HEK293 (cell line): ENCODE measurements at regions not wholly inside any gene's neighbourhood (a gene's known extent, or its start where the extent isn't known, plus 50 kb on each side); places are given as distances from the start of the nearest gene placed in this dataset.

Source experiments
- CTCF ChIA-PET: fragments of 350-600 bp; formaldehyde crosslinking; extraction: SDS; loops from one replicate; lab custom pipeline; 2021; ENCODE audit warnings: antibody characterized with exemption; lab: Yijun Ruan, JAX
- POLR2A ChIA-PET: fragments of 300-600 bp; formaldehyde crosslinking; extraction: SDS; loops from one replicate; lab custom pipeline; 2020; ENCODE audit warnings: antibody characterized with exemption, inconsistent platforms; lab: Yijun Ruan, JAX
- H3K27ac ChIP-seq: fragments of 200-500 bp; sonication (Bioruptor generic); 2 replicates; pipeline ENCODE4 v1.5.1; 2014; ENCODE audit warnings: low read depth, low read length, control low read depth, inconsistent platforms; ENCODE audit errors: extremely low read depth
- H3K36me3 ChIP-seq, 2 experiments: fragments of 200-500 bp in 1 of 2; sonication (Bioruptor generic) in 1 of 2; 1 replicate in 1 of 2; 2 replicates in 1 of 2; pipeline ENCODE4 v1.5.1; 2014 to 2017; ENCODE audit warnings: inconsistent platforms in 2 of 2, low read length in 2 of 2; ENCODE audit not compliant: control insufficient read depth in 2 of 2, insufficient read depth in 1 of 2
- H3K4me1 ChIP-seq: fragments of 200-500 bp; sonication (Bioruptor generic); 2 replicates; pipeline ENCODE4 v1.5.1; 2014; ENCODE audit warnings: mild to moderate bottlenecking, low read length, inconsistent platforms; ENCODE audit not compliant: control insufficient read depth, insufficient read depth
- H3K4me3 ChIP-seq: 2 replicates; pipeline ENCODE4 v1.5.1; 2011; ENCODE audit warnings: low read depth, mild to moderate bottlenecking, control low read depth, low read length, moderate library complexity
- H3K9me3 ChIP-seq: fragments of 200-500 bp; sonication (Bioruptor generic); 2 replicates; pipeline ENCODE4 v1.5.1; 2014; ENCODE audit warnings: low read depth, low read length, inconsistent platforms; ENCODE audit not compliant: control insufficient read depth, insufficient read depth
- AEBP2 ChIP-seq: fragments of 450-650 bp; formaldehyde crosslinking; IDR thresholded peaks from 2 replicates; pipeline ENCODE4 v1.5.1; 2016; ENCODE audit warnings: missing biosample characterization, missing genetic modification characterization, borderline replicate concordance
- MYNN ChIP-seq: fragments of 450-650 bp; formaldehyde crosslinking; IDR thresholded peaks from 2 replicates; pipeline ENCODE4 v1.5.1; 2016; ENCODE audit warnings: missing biosample characterization, missing genetic modification characterization, borderline replicate concordance
- PATZ1 ChIP-seq: fragments of 450-650 bp; formaldehyde crosslinking; IDR thresholded peaks from 2 replicates; pipeline ENCODE4 v1.5.1; 2016; ENCODE audit warnings: missing biosample characterization, missing genetic modification characterization
- PBX3 ChIP-seq: sonication (generic); formaldehyde crosslinking; IDR thresholded peaks from 2 replicates; pipeline ENCODE4 v1.8.1; 2022; ENCODE audit warnings: mild to moderate bottlenecking, moderate library complexity, missing genetic modification reagents
- PRDM2 ChIP-seq: fragments of 450-650 bp; formaldehyde crosslinking; IDR thresholded peaks from 2 replicates; pipeline ENCODE4 v1.5.1; 2016; ENCODE audit warnings: missing biosample characterization, missing genetic modification characterization, borderline replicate concordance
- SP7 ChIP-seq: fragments of 450-650 bp; formaldehyde crosslinking; IDR thresholded peaks from 2 replicates; pipeline ENCODE4 v1.5.1; 2016; ENCODE audit warnings: missing biosample characterization, missing genetic modification characterization
- ZBTB20 ChIP-seq: fragments of 450-650 bp; formaldehyde crosslinking; IDR thresholded peaks from 2 replicates; pipeline ENCODE4 v1.5.1; 2016; ENCODE audit warnings: missing biosample characterization, missing genetic modification characterization
- ZFP37 ChIP-seq: fragments of 450-650 bp; formaldehyde crosslinking; IDR thresholded peaks from 2 replicates; pipeline ENCODE4 v1.5.1; 2016; ENCODE audit warnings: missing biosample characterization, missing genetic modification characterization
- ZFP69B ChIP-seq: fragments of 450-650 bp; formaldehyde crosslinking; IDR thresholded peaks from 2 replicates; pipeline ENCODE4 v1.5.1; 2016; ENCODE audit warnings: missing biosample characterization, missing genetic modification characterization
- ZNF157 ChIP-seq: fragments of 450-650 bp; formaldehyde crosslinking; IDR thresholded peaks from 2 replicates; pipeline ENCODE4 v1.5.1; 2016; ENCODE audit warnings: missing biosample characterization, missing genetic modification characterization
- ZNF16 ChIP-seq: fragments of 450-650 bp; formaldehyde crosslinking; IDR thresholded peaks from 2 replicates; pipeline ENCODE4 v1.5.1; 2016; ENCODE audit warnings: low read depth, missing biosample characterization, missing genetic modification characterization
- ZNF174 ChIP-seq: fragments of 450-650 bp; formaldehyde crosslinking; IDR thresholded peaks from 2 replicates; pipeline ENCODE4 v1.5.0; 2017; ENCODE audit warnings: missing biosample characterization, mild to moderate bottlenecking, missing genetic modification characterization
- ZNF274 ChIP-seq, 2 experiments: fragments of 200-500 bp in 1 of 2; fragments of 450-650 bp in 1 of 2; sonication (Bioruptor generic) in 1 of 2; formaldehyde crosslinking in 1 of 2; IDR thresholded peaks; 2 replicates each; pipeline versions ENCODE4 v1.5.1 to v1.6.1; 2014 to 2016; ENCODE audit warnings: borderline replicate concordance in 1 of 2, inconsistent platforms in 1 of 2, low read length in 1 of 2, missing biosample characterization in 1 of 2, missing genetic modification characterization in 1 of 2
- ZNF544 ChIP-seq: fragments of 450-650 bp; formaldehyde crosslinking; IDR thresholded peaks from 2 replicates; pipeline ENCODE4 v1.5.0; 2017; ENCODE audit warnings: missing biosample characterization, missing genetic modification characterization
- ZNF558 ChIP-seq: fragments of 450-650 bp; formaldehyde crosslinking; IDR thresholded peaks from 2 replicates; pipeline ENCODE4 v1.5.1; 2016; ENCODE audit warnings: missing biosample characterization, missing genetic modification characterization
- ZNF747 ChIP-seq: fragments of 450-650 bp; formaldehyde crosslinking; IDR thresholded peaks from 2 replicates; pipeline ENCODE4 v1.5.1; 2016; ENCODE audit warnings: missing biosample characterization, missing genetic modification characterization
- ZNF76 ChIP-seq: fragments of 450-650 bp; formaldehyde crosslinking; IDR thresholded peaks from 2 replicates; pipeline ENCODE4; 2016; ENCODE audit warnings: low read depth, missing biosample characterization, missing genetic modification characterization, borderline replicate concordance
- ZXDB ChIP-seq: fragments of 450-650 bp; formaldehyde crosslinking; IDR thresholded peaks from 2 replicates; pipeline ENCODE4 v1.5.1; 2016; ENCODE audit warnings: missing biosample characterization, missing genetic modification characterization

GRCh38 chr7:96401200-96401599 is 79.3 kb upstream of the SLC25A13 start (continued):
- no peak for TF ChIP-seq ZXDB (tag by site-specific recombination)
- no peak for TF ChIP-seq PATZ1
- no peak for TF ChIP-seq ZNF544 (tag by site-specific recombination)
- TF ChIP-seq ZNF747 (tag by site-specific recombination): no peak
- no peak for TF ChIP-seq ZBTB20 (tag by site-specific recombination)
- TF ChIP-seq ZNF76 (tag by site-specific recombination): no peak
- no peak for TF ChIP-seq ZNF274 (IDR thresholded peaks at IDR 0.05; ENCODE audit: low read length)
- TF ChIP-seq ZNF274 (tag by site-specific recombination; IDR thresholded peaks at IDR 0.05; ENCODE audit: borderline replicate concordance): no peak
- TF ChIP-seq ZNF558 (tag by site-specific recombination): no peak
- no peak for TF ChIP-seq ZNF16 (tag by site-specific recombination)
- no peak for TF ChIP-seq ZFP69B (tag by site-specific recombination)
- TF ChIP-seq PRDM2: no peak
- no peak for TF ChIP-seq PBX3
- TF ChIP-seq SP7 (tag by site-specific recombination): no peak

- Histone ChIP-seq H3K36me3 (no peaks in the 10 kb centered on the region), H3K9me3 (no peaks in the 10 kb centered on the region), H3K4me1 (no peaks in the 10 kb centered on the region), H3K4me3 (no peak overlapping the region), H3K27ac (no peak overlapping the region)
- ChIA-PET CTCF (no interaction called here), POLR2A (no interaction called here)
- TF ChIP-seq ZNF174 (tag by site-specific recombination) (no peak), ZNF157 (tag by site-specific recombination) (no peak), MYNN (tag by site-specific recombination) (no peak), ZFP37 (tag by site-specific recombination) (no peak), AEBP2 (tag by site-specific recombination) (no peak)
Measured at GRCh38 chr7:96400518-96400917, 78.6 kb upstream of the SLC25A13 start.
